Activated CD4-positive, alpha-beta T cell treated with anti-CD3 and anti-CD28 coated beads for 24 hours (primary cell): ENCODE measurements at regions not wholly inside any gene's neighbourhood (a gene's known extent, or its start where the extent isn't known, plus 50 kb on each side); places are given as distances from the start of the nearest gene placed in this dataset.
A peak's percentile ranks its signal among the peaks of the same experiment; 100 is the strongest.
"Not testable (repeated sequence)": the region's sequence is repeated elsewhere in the genome, so short reads cannot be mapped to it uniquely, and the experiment has no call there.

Experiments used
- DNase-seq, 2 donors: peaks; one replicate each; pipeline ENCODE4 v3.0.0-alpha.2; 2020; ENCODE audit warnings: low read depth in 2 of 2

- DNase-seq = no peak
Measured at GRCh38 chr11:86749821-86750401, 50.4 kb upstream of the PRSS23 start.

GRCh38 chr11:86749376-86749775, 51.0 kb upstream of the PRSS23 start:
- DNase-seq = no peak

- no peak for DNase-seq
Measured at GRCh38 chr11:86748296-86748695, 52.0 kb upstream of the PRSS23 start.

- DNase-seq = no peak
Measured at GRCh38 chr11:86747801-86748200, 52.5 kb upstream of the PRSS23 start.

GRCh38 chr11:86746514-86746913, 53.8 kb upstream of the PRSS23 start:
- DNase-seq = no peak

GRCh38 chr11:86745571-86745970, 54.8 kb upstream of the PRSS23 start:
- no peak for DNase-seq

GRCh38 chr11:86743223-86744118, 56.9 kb upstream of the PRSS23 start:
- peak; percentile 18 to 40 for DNase-seq

- no peak for DNase-seq
Measured at GRCh38 chr11:86741839-86742805, 58.2 kb upstream of the PRSS23 start.

GRCh38 chr11:86741484-86741835, 58.9 kb upstream of the PRSS23 start:
- DNase-seq = no peak

GRCh38 chr11:86740628-86741483, 59.5 kb upstream of the PRSS23 start:
- peak in 1 of 2 donors; percentile 2 for DNase-seq

- no peak for DNase-seq
Measured at GRCh38 chr11:86738568-86738967, 61.8 kb upstream of the PRSS23 start.

GRCh38 chr11:86737737-86738136, 62.6 kb upstream of the PRSS23 start:
- DNase-seq = no peak

- DNase-seq = no peak
Measured at GRCh38 chr11:86737230-86737629, 63.1 kb upstream of the PRSS23 start.

GRCh38 chr11:86736291-86737143, 63.8 kb upstream of the PRSS23 start:
- no peak for DNase-seq

GRCh38 chr11:86735451-86736290, 63.3 kb upstream of the ME3 start:
- no peak for DNase-seq

- not testable (repeated sequence) for DNase-seq
Measured at GRCh38 chr11:86732739-86733138, 60.3 kb upstream of the ME3 start.

- not testable (repeated sequence) for DNase-seq
Measured at GRCh38 chr11:86732286-86732685, 59.9 kb upstream of the ME3 start.

- not testable (repeated sequence) for DNase-seq
Measured at GRCh38 chr11:86729576-86729975, 57.2 kb upstream of the ME3 start.

GRCh38 chr11:86728562-86728961, 56.1 kb upstream of the ME3 start:
- DNase-seq = no peak
